SK-N-SH treated with all-trans-retinoic acid at 6 μM for 48 hours (cell line): ENCODE measurements at regions not wholly inside any gene's neighbourhood (a gene's known extent, or its start where the extent isn't known, plus 50 kb on each side); places are given as distances from the start of the nearest gene placed in this dataset.

Experiments used
- ARNTL ChIP-seq: fragments of 450-650 bp; formaldehyde crosslinking; IDR thresholded peaks from 2 replicates; pipeline ENCODE4 v1.5.0; 2020; ENCODE audit warnings: low read depth, mild to moderate bottlenecking, moderate library complexity, borderline replicate concordance
- CSDC2 ChIP-seq: fragments of 250-450 bp; sonication (Bioruptor Pico); IDR thresholded peaks from 2 replicates; pipeline ENCODE4 v1.5.0; 2020; ENCODE audit warnings: mild to moderate bottlenecking, moderate library complexity
- GLIS3 ChIP-seq: fragments of 250-450 bp; sonication (Bioruptor Pico); IDR thresholded peaks from 2 replicates; pipeline ENCODE4 v1.5.0; 2020; ENCODE audit warnings: mild to moderate bottlenecking, moderate library complexity
- OSR1 ChIP-seq: fragments of 250-450 bp; sonication (Bioruptor Pico); IDR thresholded peaks from 2 replicates; pipeline ENCODE4 v1.8.0; 2022; ENCODE audit warnings: moderate library complexity, mild to moderate bottlenecking, inconsistent platforms
- PATZ1 ChIP-seq: fragments of 250-450 bp; sonication (Bioruptor Pico); IDR thresholded peaks from 2 replicates; pipeline ENCODE4 v1.8.0; 2020; ENCODE audit warnings: mild to moderate bottlenecking, moderate library complexity, borderline replicate concordance
- POU6F1 ChIP-seq: fragments of 250-450 bp; sonication (Bioruptor Pico); IDR thresholded peaks from 2 replicates; pipeline ENCODE4 v1.8.0; 2021; ENCODE audit warnings: low read depth, mild to moderate bottlenecking, moderate library complexity, borderline replicate concordance
- PPARA ChIP-seq: fragments of 250-450 bp; sonication (Bioruptor Pico); IDR thresholded peaks from 2 replicates; pipeline ENCODE4 v1.5.0; 2020; ENCODE audit warnings: mild to moderate bottlenecking, borderline replicate concordance
- RARB ChIP-seq: fragments of 250-450 bp; sonication (Bioruptor Pico); IDR thresholded peaks from 2 replicates; pipeline ENCODE4 v1.8.0; 2021; ENCODE audit warnings: mild to moderate bottlenecking, moderate library complexity
- TCF4 ChIP-seq: fragments of 250-450 bp; sonication (Bioruptor Pico); IDR thresholded peaks from 2 replicates; pipeline ENCODE4 v1.8.0; 2021; ENCODE audit warnings: mild to moderate bottlenecking, moderate library complexity, borderline replicate concordance
- TOX ChIP-seq: fragments of 250-450 bp; sonication (Bioruptor Pico); IDR thresholded peaks from 2 replicates; pipeline ENCODE4 v1.8.0; 2021; ENCODE audit warnings: mild to moderate bottlenecking, moderate library complexity, borderline replicate concordance
- ZFP3 ChIP-seq: fragments of 250-450 bp; sonication (Bioruptor Pico); IDR thresholded peaks from 2 replicates; pipeline ENCODE4 v1.5.0; 2020; ENCODE audit warnings: mild to moderate bottlenecking, moderate library complexity
- ZFP30 ChIP-seq: fragments of 450-650 bp; formaldehyde crosslinking; IDR thresholded peaks from 2 replicates; pipeline ENCODE4 v1.5.0; 2022; ENCODE audit warnings: mild to moderate bottlenecking, moderate library complexity
- ZNF565 ChIP-seq: fragments of 450-650 bp; formaldehyde crosslinking; conservative IDR thresholded peaks from 2 replicates; pipeline ENCODE4 v1.5.0; 2020; ENCODE audit warnings: low read depth, mild to moderate bottlenecking, moderate library complexity

GRCh38 chrX:10314530-10315104 is 157.8 kb downstream of the CLCN4 start:
- TF ChIP-seq TOX (CRISPR knock-in tag), result no peak
- TF ChIP-seq ZFP3 (CRISPR knock-in tag), result no peak
- no peak for TF ChIP-seq ARNTL (CRISPR knock-in tag)
- TF ChIP-seq ZFP30, result no peak
- TF ChIP-seq CSDC2 (CRISPR knock-in tag), result no peak
- no peak for TF ChIP-seq PATZ1
- TF ChIP-seq GLIS3 (CRISPR knock-in tag), result no peak
- TF ChIP-seq TCF4 (CRISPR knock-in tag), result no peak
- TF ChIP-seq OSR1 (CRISPR knock-in tag), result no peak
- no peak for TF ChIP-seq ZNF565 (CRISPR knock-in tag)
- TF ChIP-seq POU6F1 (CRISPR knock-in tag), result no peak
- TF ChIP-seq PPARA (CRISPR knock-in tag), result no peak
- TF ChIP-seq RARB (CRISPR knock-in tag), result no peak
